Glomerular visceral epithelial cell (primary cell): ENCODE measurements at regions not wholly inside any gene's neighbourhood (a gene's known extent, or its start where the extent isn't known, plus 50 kb on each side); places are given as distances from the start of the nearest gene placed in this dataset.
"Not testable (repeated sequence)": the region's sequence is repeated elsewhere in the genome, so short reads cannot be mapped to it uniquely, and the experiment has no call there.

Experiments used
- DNase-seq: peaks from one replicate; pipeline ENCODE4 v3.0.0-alpha.2; 2016; ENCODE audit errors: extremely low spot score

DNA sequence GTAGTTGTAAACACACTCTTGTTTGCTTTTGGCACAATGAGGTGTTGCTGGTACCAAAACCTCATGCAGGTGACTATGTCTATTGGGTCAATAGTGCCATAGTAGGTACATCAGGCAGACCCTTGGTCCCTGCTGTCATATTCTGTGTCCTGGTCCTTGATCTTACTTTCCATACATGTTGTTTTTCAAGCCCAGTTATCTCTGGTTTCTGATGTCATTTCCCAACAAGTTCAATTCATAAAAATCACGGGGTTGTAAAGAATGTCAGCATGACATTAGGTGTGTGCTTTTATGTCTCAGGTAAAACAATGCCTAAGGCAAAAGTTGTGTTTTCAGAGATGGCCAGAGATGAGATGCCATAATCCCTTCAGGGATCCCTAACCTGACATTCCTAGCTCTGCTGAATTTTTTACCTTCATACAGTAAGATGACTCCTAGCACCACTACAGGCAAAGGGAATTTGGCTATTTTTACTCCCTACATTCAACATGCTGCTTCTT lies 390.3 kb upstream of the PKN2 start:
- no peak for DNase-seq

DNA sequence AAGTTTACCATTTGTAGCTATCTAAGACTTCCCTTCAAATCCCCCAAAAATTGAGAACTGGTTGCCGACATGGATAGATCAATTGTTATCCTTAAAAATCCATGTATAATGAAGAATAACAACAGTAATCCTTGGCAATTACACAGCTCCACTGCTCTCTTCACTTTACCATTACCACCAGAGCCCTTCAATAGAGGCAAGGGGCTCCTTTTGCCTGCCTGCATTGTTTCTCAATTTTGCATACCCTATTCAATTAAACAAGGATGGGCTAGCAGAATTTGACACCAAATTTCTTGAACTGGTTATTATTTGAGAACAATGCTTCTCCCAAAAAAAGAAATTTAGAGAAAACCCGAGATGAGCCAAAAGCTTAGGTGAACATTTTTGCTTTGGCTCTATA lies 387.8 kb upstream of the PKN2 start:
- DNase-seq: no peak

DNA sequence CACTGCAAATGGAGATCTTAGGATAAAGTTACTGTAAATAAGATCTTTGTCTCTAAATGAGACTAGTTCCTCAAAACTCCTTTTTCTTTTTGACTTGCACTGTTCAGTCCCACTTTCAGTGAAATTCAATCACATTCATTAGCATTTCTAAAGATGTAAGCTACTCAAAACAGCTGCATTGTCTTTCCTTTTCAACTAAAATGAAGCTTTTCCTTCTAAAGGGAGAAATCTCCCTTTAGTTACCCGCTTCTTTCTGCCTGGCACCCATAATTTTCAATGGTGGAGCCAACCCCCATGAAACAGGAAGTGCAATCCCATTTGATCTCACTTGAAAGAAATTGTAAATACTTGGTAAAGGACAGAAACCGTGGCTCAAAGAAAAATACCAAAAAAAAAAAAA lies 387.4 kb upstream of the PKN2 start:
- no peak for DNase-seq

DNA sequence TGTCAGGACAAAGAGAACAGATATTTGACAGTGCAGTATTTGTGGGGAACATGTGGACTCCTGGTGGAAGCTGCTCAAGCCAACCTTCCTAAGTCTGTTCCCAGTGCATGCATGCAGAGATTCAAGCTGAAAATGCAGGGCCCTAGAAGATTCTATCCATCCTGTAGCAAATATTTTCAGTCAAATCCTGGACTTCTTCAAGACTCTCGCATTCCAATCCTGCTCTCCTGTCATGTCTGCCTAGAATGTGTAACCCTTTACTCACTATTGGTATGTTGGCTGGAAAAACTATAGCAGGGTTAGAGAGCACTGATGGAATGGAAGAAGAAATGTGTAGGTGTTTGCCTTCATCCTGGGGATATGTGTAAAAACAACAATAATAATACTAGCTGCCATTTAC lies 385.6 kb upstream of the PKN2 start:
- DNase-seq: no peak

DNA sequence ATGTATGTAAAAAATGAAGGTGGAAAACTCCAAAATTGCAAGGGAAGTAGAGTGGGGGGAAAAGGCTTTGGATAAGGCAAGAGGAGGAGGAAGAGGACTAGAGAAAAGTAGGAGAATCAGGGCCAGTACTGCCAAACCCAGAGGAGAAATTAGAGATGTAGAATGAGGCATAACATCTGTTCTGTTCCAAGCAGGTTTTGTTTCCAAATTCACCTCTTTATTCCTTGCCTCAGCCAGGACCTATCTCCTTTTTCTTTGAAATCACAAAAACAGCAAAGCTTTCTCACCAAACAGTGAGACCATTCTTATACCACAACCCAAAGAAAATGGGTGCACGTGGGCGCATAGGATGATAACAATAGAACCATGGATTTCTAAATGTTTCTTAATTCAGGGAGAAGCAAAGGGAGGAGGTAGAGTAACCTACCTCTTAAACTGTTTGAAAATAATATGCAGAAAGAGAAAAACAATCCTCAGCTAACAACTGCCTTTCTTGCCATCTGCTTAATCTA lies 383.3 kb upstream of the PKN2 start:
- no peak for DNase-seq

DNA sequence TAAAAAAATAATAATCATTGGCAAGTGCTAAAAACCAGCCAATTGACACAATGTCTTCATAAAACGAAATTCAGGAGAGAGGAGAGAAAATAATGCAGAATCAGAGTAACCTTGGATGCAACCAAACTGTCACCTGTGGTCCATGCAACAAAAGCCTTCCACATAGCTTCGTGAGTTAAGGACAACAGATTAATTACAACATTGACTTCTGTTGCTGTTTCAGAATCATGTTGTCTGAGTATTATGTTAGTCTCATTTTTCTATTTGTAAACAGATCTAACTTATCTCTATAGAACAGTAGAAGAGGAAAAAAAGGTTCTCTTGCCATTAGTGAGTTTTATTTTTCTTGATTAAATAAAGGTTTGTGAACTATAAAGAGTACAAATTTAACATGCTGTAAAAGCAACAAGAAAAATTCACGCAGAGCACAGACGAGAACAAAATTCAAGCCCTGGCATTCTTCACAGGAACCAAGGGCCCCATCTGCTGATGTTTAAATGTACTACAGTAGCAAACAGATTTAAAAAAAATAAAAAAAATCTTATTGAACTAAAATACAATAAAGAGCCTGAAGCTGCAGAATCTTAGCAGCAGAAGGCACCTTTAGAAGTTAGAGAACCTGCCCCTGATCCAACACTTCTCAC lies 381.1 kb upstream of the PKN2 start:
- peak; percentile 25 for DNase-seq

DNA sequence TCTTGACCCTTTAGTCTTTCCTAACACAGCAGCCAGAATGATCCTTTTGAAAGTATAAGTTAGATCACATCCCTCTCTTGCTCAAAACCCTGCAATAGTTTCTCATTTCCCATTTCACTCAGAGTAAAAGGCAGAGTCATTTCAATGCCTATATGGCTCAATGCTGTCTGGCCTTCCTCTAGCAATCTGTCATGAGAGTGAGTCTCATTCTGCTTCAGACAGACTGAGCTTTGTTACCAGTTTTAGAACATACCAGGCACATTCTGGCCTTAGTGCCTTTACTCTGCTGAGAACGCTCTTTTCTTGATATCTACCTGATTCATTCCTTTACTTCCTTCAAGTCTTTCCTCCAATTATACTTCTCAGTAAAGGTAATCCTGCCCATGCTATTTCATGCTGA lies 372.8 kb upstream of the PKN2 start:
- DNase-seq: no peak

DNA sequence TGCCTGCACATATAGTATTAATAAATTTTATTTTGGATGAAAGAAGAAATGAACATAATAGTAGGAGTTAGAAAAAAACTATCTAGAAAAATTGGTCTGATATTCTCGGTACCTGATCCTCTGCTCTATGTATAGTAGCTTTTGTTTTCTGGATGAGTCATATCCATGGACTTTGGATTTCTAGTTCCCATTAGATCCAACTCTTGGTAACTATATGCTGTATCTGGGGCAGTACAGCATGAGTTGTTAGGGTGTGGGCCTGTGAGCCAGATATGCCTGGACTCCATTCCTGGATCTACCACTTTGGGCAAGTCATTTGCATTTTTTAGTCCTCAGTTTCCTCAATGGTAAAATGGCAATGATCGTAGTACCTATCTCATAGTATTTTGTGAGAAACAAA lies 372.2 kb upstream of the PKN2 start:
- no peak for DNase-seq

DNA sequence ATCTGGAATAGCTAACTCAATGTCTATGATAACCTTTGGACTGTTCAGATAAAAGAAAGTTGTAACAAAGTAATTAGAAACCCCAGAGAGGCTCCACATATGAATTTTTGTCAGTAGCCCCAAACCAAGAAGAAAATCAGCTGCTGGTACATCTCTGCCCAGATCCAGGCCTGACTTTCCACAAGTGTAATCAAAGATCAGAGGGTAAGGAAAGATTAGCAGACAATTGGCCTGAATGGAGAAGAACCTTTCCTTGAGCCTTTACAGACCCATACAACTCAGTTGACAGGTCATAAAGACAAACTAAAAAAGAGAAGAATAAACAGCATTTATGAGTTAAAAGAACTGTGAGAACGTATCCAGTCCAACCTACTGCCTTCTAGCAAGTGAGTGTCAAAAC lies 366.7 kb upstream of the PKN2 start:
- DNase-seq: no peak

DNA sequence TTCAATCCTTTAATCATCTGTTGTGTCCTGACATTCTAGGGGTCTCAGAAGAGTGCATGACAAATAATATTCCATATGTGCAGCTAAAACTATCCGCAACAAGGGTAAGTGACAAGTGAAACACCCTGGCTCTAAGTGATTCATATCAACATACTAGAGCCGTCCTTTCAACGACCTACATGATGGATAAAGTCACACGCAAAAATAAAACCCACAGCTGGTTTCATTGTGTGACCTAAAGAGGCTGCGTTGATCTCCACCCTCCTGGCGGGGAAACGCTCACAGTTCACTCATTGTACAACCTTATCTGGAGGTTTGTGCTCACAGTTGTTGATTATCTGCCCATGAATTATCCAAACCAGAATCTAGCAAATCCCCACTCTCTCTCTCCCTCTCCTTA lies 365.3 kb upstream of the PKN2 start:
- DNase-seq: no peak

DNA sequence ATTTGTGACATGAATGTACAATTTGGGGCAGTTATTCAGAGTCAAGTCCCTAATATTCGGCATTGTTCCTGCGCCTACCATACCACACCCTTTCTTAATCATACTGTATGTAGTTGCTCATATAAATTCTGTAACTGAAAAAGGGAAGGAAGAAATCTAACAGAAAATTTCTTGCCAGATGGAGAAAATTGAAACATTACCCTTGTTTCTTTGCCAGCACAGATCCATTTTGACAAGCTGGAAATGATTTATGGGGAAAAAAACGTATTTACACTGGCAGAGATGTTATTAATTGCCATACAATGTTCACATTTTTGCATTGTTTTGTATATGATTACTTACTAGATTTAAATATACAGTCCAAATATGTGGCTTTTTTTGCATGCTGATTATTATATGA lies 363.8 kb upstream of the PKN2 start:
- no peak for DNase-seq

DNA sequence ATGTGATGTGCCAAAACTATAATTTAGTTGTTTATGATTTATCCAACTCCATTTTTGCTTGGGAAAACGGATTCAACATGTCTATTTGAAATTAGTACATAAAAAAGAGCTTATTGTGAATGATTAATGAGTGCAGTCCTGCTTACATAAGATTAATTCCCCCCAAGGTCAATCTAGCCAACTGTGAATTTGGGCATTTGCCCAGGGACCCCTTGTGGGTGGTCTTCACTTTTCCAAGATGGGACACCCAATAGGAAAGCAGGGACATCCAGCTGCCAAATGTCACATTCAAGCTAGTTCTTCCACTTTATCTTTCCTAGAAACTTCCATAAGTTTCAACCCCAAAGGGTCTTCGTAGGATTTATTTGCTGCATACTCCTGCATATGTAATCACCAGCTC lies 362.4 kb upstream of the PKN2 start:
- DNase-seq: no peak

DNA sequence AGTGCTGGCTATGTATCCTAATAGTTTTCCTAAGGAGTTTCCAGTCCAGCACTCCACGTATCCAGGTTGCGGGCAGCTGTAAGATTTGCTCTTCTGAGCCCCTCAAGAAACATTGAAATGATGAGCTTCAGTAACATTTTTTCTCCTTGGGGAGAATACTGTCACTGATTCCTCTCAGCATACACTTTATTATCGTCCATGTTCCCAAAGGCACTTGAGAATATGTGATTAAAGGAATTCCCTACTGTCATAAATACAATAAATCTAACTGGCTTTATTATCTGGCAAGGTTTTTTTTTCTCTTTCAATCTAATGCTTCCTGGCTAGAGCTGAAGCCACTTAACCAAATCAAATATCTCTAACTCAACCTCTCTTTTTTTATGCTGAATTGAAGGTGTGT lies 359.2 kb upstream of the PKN2 start:
- DNase-seq: no peak

DNA sequence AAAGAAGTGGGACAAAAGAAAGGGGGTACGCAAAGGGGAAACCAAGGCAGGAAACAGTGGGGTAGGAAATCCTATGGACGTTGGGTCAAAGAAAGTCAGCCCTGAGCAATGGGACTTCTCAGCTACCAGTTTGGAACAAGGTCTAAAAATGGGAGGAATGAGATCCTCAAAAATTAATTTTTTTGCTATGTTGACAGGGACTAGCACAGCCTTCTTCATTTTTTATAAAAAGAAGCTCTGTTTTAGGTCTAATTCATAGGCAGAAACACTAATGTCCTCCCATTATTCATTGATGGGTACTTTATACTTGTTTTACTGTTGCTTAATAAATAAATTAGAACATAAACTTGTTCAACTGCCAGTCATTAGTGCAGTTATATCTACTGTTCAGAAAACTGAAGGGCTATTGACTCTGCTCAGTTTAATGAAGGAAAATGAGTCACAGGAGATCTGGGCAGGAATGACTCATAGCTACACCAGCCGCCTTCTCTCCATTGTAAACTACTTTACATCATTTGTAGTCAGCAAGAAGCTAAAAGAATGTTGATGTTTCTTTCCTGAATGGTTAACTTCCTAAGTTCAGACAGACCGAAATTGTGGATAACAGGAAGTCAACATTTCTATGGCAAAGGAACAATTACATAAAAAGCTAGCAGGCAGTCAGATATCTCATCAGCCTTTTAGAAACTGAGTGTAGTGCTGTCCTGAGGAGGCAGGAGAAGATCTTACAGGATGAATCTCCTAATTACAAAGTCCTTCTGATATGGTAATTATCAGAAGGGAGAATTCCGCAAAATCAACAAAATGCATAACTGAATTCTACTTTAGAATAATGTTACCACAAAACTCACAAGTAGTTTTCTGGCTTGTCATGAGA lies 356.4 kb upstream of the PKN2 start:
- DNase-seq: peak; percentile 67

DNA sequence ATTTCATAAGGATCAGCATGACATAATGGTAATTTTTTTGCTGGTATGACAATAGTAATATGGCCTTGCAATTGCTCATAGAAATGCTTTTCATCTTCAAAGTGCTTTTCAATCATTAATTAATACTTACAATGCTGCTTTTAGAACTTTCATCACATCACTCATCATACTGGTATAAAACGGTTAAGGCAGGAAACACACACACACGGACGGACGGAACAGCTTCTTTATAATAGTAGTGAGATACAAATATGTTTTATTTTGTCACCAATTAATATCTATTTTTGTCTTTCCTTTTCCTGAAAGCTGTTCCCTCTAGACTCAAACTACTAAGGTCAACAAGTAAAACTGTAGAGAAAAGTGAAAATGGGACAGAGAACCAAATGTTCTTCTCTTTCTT lies 353.9 kb upstream of the PKN2 start:
- DNase-seq: no peak

DNA sequence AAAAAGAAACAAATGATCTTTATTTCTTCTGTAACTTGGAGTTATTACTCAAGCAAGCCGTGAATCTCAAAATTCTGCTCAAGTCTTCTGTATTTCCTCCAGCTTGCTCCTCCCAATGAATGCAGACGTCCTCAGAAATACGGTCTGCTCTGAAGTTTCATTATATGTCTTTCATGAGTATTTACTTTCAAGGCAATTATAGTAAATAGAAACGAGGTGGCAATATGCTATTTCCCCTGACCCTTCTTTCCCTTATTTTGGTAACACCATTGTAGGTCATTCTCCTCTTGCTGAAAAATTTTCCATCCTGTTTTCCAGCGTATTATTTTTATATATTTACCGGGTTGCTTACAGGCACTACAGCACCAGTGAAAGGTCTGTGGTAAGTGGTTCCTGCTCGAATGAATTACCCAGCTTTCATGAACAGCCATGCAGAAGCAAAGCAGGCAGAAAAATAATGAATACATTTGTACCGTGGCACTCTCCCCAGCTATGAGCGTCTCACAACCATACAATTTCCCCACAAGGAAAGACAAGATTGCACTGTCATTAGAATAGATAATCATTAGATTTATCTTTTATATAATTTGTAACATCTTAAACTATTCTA lies 350.9 kb upstream of the PKN2 start:
- DNase-seq: no peak

DNA sequence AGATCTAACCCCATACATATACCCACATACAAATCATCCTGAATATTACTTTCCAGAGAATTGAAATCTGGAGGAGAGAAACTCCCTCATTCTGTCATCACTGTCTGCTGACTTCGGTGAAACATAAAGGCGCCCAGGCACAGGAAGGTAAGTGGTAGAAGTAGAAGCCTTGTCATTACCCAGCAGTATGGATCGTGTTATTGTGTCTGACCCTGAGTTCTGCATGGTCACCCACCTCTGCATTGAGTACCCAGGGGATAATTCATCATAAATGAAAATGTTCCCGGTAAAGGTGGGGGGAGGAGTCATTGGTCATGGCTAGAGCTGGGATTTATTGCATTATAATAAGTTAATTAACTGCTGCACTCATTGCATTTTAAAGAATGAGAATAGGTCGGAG lies 342.6 kb upstream of the PKN2 start:
- DNase-seq: no peak

DNA sequence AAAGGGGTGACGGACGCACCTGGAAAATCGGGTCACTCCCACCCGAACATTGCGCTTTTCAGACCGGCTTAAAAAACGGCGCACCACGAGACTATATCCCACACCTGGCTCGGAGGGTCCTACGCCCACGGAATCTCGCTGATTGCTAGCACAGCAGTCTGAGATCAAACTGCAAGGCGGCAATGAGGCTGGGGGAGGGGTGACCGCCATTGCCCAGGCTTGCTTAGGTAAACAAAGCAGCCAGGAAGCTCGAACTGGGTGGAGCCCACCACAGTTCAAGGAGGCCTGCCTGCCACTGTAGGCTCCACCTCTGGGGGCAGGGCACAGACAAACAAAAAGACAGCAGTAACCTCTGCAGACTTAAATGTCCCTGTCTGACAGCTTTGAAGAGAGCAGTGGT lies 342.0 kb upstream of the PKN2 start:
- not testable (repeated sequence) for DNase-seq

DNA sequence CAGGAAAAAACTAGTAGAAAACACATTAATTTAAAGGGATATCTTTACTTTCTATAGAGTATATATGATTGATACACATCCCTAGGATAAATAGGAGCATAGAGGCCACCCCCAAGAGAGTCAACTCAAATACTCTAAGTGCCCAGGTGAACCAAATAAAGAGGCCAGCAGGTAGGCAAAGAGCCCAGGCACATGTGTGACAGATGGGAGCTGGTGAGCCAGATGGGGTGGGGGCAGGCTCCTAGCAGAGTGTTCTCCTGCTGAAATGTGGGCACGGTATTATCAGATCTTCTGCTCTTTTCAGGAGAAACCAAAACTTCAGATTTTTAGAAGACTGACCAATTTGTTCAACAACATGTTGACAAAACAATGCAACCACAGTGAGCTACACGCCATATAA lies 333.4 kb upstream of the PKN2 start:
- no peak for DNase-seq

DNA sequence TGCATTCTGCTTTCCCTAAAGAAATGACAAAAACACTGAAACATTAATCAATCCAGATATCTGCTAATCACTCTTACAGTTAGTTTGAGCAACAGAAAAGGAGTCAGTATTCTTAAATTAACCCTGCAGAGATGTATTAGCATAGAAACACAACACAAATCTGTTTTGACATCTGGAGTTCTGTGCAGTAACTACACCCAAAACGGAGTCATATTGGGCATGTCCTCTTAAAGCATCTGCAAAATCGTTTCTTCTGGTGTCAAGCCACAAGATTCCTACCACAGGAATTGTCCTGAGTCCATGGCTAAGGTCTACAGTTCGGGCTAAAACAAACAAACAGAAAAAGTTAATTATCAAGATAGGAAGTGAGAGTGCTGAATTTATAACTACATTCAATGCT lies 332.1 kb upstream of the PKN2 start:
- DNase-seq: no peak

DNA sequence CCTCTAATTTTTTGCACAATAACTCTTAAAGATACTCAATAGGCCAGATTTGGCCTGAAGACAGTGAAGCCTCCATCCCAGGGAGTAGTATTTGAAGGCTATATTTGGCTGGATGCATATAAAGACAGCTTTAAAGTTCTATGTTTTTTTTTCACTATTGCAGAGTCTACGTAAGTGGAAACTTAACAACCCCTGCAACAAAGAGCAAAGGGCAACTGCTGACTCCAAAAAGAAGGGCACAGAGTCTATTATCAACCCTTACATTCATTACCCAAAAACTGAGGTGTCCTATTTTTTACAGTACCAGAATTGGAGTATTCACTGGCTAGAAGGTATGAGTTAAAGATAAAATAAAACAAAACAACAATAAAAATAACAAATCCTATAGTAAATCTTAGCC lies 329.8 kb upstream of the PKN2 start:
- no peak for DNase-seq

DNA sequence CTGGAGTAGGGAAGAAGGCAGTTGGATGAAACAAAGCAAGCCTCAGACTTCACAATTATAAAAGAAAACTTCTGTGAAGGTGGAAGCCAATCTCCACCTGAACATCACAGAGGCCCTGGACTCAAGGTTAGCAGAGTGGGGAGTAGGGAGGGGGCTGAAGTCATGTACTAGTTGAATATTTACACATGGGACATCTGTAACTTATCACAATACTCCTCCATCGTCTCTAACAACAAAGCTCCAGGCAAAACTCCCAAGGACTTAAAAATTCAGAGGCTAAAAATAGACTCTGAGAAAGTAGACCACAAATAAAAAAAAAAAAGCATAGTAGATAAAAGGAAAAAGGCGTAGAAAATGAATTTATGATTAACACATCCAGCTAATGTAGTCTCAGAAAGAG lies 326.3 kb upstream of the PKN2 start:
- DNase-seq: no peak
